GM21786 (cell line): ENCODE measurements at regions not wholly inside any gene's neighbourhood (a gene's known extent, or its start where the extent isn't known, plus 50 kb on each side); places are given as distances from the start of the nearest gene placed in this dataset.

Experiments
- ATAC-seq: cut with Tn5 transposase; IDR thresholded peaks from one replicate; pipeline ENCODE4 v1.9.1; 2021; ENCODE audit not compliant: unreplicated experiment

GRCh38 chr5:56337715-56338319, 104.7 kb upstream of the ANKRD55 start:
- ATAC-seq, result no peak

GRCh38 chr5:56335212-56335611, 102.1 kb upstream of the ANKRD55 start:
- no peak for ATAC-seq

- no peak for ATAC-seq
These were observed 97.7 kb upstream of the ANKRD55 start for GRCh38 chr5:56330806-56331205.

- no peak for ATAC-seq
These were observed 97.0 kb upstream of the ANKRD55 start for GRCh38 chr5:56330167-56330566.

- peak; percentile 54 for ATAC-seq
These were observed 96.5 kb upstream of the ANKRD55 start for GRCh38 chr5:56329652-56330051.

GRCh38 chr5:56328753-56329560, 95.8 kb upstream of the ANKRD55 start:
- ATAC-seq, result peak; percentile 40

- ATAC-seq, result peak; percentile 51
These were observed 94.7 kb upstream of the ANKRD55 start for GRCh38 chr5:56327809-56328208.

- ATAC-seq, result no peak
These were observed 93.6 kb upstream of the ANKRD55 start for GRCh38 chr5:56326770-56327169.

- no peak for ATAC-seq
These were observed 93.0 kb upstream of the ANKRD55 start for GRCh38 chr5:56326116-56326515.

GRCh38 chr5:56325039-56325438, 91.9 kb upstream of the ANKRD55 start:
- ATAC-seq, result no peak

GRCh38 chr5:56323505-56323904, 90.4 kb upstream of the ANKRD55 start:
- no peak for ATAC-seq

GRCh38 chr5:56322592-56322991, 89.5 kb upstream of the ANKRD55 start:
- ATAC-seq, result no peak

GRCh38 chr5:56321236-56321881, 88.2 kb upstream of the ANKRD55 start:
- no peak for ATAC-seq

- no peak for ATAC-seq
These were observed 87.6 kb upstream of the ANKRD55 start for GRCh38 chr5:56320686-56321085.

GRCh38 chr5:56319526-56320181, 86.5 kb upstream of the ANKRD55 start:
- no peak for ATAC-seq

- peak; percentile 65 for ATAC-seq
These were observed 84.9 kb upstream of the ANKRD55 start for GRCh38 chr5:56317923-56318561.

- no peak for ATAC-seq
These were observed 83.3 kb upstream of the ANKRD55 start for GRCh38 chr5:56316299-56316994.

- ATAC-seq, result no peak
These were observed 81.4 kb upstream of the ANKRD55 start for GRCh38 chr5:56314529-56314928.

- no peak for ATAC-seq
These were observed 80.5 kb upstream of the ANKRD55 start for GRCh38 chr5:56313596-56313995.

- no peak for ATAC-seq
These were observed 79.9 kb upstream of the ANKRD55 start for GRCh38 chr5:56313004-56313531.
